ENCODE measurements at regions not wholly inside any gene's neighbourhood (a gene's known extent, or its start where the extent isn't known, plus 50 kb on each side); places are given as distances from the start of the nearest gene placed in this dataset.

- Histone ChIP-seq H3K27me3 (ENCODE audit: low read depth) (no peaks in the 10 kb centered on the region), H3K4me3 (no peak overlapping the region), H3K36me3 (no peaks in the 10 kb centered on the region), H3K27ac (no peak overlapping the region), H3K4me1 (no peaks in the 10 kb centered on the region), H3K9me3 (no peaks in the 10 kb centered on the region)
- TF ChIP-seq CTCF (IDR thresholded peaks at IDR 0.05), result no peak
- intact Hi-C loops (cut with DNase I), result no loop called here
- ATAC-seq, result no peak
- no peak for DNase-seq
These were observed 87.9 kb upstream of the SPAG17 start for GRCh38 chr1:118272884-118273283.

- Histone ChIP-seq H3K27ac (no peak overlapping the region), H3K4me3 (no peak overlapping the region), H3K36me3 (no peaks in the 10 kb centered on the region), H3K4me1 (no peaks in the 10 kb centered on the region), H3K27me3 (ENCODE audit: low read depth) (no peaks in the 10 kb centered on the region), H3K9me3 (no peaks in the 10 kb centered on the region)
- TF ChIP-seq CTCF (IDR thresholded peaks at IDR 0.05), result no peak
- no peak for DNase-seq
- intact Hi-C loops (cut with DNase I), result no loop called here
- ATAC-seq, result no peak
These were observed 86.9 kb upstream of the SPAG17 start for GRCh38 chr1:118271883-118272282.

- no peaks in the 10 kb centered on the region for H3K9me3 ChIP-seq
- intact Hi-C loops (cut with DNase I), result no loop called here
- ATAC-seq, result no peak
These were observed 84.6 kb upstream of the SPAG17 start for GRCh38 chr1:118269598-118269997.

GRCh38 chr1:118266436-118266835 lies 81.4 kb upstream of the SPAG17 start:
- ATAC-seq (no peak), DNase-seq (no peak)
- Histone ChIP-seq H3K36me3 (no peaks in the 10 kb centered on the region), H3K27me3 (ENCODE audit: low read depth) (no peaks in the 10 kb centered on the region), H3K27ac (no peak overlapping the region), H3K4me3 (no peak overlapping the region), H3K4me1 (peaks cover 9% of the 10 kb centered on the region), H3K9me3 (no peaks in the 10 kb centered on the region)
- intact Hi-C loops (cut with DNase I), result no loop called here
- no peak for TF ChIP-seq CTCF (IDR thresholded peaks at IDR 0.05)

More at GRCh38 chr1:118269598-118269997, 84.6 kb upstream of the SPAG17 start:
- H3K36me3 ChIP-seq, result no peaks in the 10 kb centered on the region
- H3K4me1 ChIP-seq, result no peaks in the 10 kb centered on the region
- H3K27ac ChIP-seq, result no peak overlapping the region
- no peaks in the 10 kb centered on the region for H3K27me3 ChIP-seq (ENCODE audit: low read depth)
- no peak for DNase-seq
- H3K4me3 ChIP-seq, result no peak overlapping the region
- no peak for TF ChIP-seq CTCF (IDR thresholded peaks at IDR 0.05)

GRCh38 chr1:118264343-118264742 lies 79.3 kb upstream of the SPAG17 start:
- H3K4me3 ChIP-seq, result no peak overlapping the region
- ATAC-seq, result no peak

More at GRCh38 chr1:118264343-118264742, 79.3 kb upstream of the SPAG17 start:
- Histone ChIP-seq H3K27ac (no peak overlapping the region), H3K27me3 (ENCODE audit: low read depth) (no peaks in the 10 kb centered on the region), H3K4me1 (peaks cover 9% of the 10 kb centered on the region), H3K36me3 (no peaks in the 10 kb centered on the region), H3K9me3 (no peaks in the 10 kb centered on the region)
- no peak for TF ChIP-seq CTCF (IDR thresholded peaks at IDR 0.05)
- intact Hi-C loops (cut with DNase I), result no loop called here
- no peak for DNase-seq

Measured in lower lobe of right lung (tissue), 2 donors.